ENCODE measurements at regions not wholly inside any gene's neighbourhood (a gene's known extent, or its start where the extent isn't known, plus 50 kb on each side); places are given as distances from the start of the nearest gene placed in this dataset.

DNA sequence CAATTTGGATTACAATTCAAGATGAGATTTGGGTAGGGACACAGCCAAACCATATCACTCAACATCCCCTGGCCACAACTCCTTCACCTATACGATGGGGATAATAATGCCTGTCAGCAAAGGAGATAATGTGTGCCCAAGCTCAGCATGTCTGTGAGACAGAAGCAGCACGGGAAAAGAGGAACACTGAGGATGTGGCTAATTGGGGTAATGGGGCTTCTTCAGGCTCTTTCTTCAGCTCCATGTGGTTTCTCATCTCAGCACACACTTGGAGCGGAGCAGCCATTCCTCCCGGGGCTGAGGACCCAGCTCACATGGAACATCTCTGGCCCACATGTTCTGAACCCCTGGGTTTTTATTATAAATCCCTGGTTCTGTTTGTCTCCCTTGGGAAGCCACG lies 136.0 kb upstream of the NAMPT start:
- no peak for DNase-seq (ENCODE audit: low read depth, low spot score)

DNA sequence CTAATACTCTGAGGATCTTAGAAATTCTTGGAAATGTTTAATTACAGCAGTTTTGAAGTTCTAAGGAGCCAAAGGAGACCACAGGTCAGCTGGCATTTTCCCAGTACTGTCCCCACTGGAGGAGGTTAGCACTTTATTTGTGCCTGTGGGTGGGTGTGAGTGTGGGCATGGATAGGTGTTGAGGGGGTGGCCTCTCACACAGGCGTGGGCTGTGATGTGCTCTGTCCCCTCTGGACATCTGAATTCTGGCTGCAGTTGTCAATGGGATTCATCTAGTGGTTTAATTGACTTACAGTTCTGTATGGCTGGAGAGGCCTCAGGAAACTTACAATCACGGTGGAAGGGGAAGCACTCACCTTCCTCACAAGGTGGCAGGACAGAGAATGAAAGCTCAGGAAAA lies 135.4 kb upstream of the NAMPT start:
- DNase-seq (ENCODE audit: low read depth, low spot score): no peak

DNA sequence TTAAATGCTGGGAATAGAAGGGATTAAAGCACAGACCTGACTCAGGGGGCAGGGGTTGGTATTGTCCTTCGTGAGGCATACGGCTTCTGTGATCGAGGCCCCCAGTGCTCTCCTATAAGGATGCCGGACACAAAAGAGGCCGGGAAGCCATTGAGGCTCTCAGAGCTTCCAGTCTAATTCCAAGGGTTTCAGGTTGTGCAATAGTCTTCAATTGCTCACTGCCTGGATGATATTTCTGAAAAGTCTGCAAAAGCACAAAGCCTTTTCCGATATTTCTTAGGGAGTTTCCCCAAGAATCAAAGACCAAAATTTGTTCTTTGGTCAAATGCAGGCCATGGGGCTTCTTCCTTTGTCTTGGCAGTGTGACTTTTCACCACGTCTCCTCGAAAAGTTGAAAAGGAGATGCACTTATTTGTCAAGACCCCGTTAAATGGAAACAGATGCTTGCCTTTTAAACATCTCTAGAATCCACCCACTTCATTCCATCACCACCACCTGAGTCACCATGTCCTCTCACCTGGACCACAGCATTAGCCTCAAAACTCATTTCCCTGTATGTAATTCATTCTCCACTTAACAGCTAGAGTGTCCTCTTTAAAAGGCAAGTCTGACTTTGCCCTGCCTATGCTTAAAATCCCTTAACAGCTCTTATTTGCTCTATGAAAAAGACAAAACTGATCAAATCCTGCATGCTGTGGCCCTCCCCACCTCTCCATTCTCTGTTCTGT lies 134.8 kb upstream of the NAMPT start:
- no peak for DNase-seq (ENCODE audit: low read depth, low spot score)

DNA sequence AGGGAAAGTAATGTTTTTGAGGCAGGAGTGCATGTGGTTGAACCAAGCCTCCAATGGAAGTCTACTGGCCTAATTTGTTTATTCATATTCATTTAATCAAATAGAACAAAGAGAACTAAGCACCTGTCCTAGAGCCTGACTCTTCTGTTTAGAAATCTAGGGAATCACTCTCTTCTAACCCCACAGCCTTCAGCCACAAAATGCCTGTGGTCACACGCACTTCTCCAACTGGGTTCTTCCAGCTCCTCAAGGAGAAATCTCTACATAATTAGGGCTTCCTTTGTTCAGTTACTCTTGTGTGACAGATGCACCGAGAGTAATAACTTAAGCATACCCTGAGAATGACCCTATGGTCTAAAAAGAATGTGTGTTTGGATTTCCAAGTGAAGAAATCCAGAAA lies 133.7 kb upstream of the NAMPT start:
- DNase-seq (ENCODE audit: low read depth, low spot score): no peak

DNA sequence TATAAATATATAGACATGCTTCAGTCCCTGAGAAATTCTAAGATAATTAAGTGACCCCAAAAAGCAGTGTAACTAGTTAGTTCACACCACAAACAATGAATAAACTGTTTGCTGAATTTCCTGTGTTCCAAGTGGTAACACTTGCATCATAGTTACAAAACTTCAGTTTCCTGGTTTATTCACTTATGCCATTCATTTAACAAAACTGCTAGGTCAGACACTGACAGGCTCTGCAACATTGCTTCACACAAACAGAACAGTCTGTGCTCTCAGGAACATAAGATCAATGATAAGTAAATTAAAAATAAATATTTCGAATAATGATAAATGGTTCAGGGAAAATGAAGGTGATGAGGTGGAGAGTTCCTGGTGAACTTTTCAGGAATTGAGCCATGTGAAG lies 133.3 kb upstream of the NAMPT start:
- DNase-seq (ENCODE audit: low read depth, low spot score): no peak

DNA sequence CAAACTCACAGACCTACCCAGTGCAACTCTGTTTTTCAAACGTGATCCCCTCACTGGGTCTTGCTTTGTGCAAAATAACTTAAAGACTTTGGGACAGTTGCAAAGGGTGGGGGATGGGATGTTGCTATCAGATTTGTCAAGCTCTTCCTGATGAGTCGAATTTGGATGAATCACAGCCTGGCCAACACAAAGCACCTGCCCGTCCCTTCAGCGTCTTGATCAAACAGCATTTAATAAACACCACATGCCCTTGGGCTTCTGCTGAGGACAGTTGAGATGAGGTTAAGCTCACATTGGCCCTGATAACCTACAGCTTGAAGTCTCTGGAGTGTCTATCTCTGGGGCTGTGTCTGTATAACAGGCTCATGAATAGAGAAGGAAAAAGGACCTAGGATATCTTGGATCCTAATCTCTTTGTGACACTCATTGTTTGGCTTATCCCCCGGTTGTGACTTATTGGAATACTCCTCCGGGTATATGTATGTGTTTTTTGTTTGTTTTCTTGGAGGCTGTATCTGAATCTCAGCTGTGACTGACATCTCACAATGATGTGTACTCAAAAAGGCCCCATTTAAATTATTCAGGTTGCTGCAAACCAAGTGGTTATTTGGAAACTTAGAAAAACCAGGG lies 132.6 kb upstream of the NAMPT start:
- DNase-seq (ENCODE audit: low read depth, low spot score): no peak

DNA sequence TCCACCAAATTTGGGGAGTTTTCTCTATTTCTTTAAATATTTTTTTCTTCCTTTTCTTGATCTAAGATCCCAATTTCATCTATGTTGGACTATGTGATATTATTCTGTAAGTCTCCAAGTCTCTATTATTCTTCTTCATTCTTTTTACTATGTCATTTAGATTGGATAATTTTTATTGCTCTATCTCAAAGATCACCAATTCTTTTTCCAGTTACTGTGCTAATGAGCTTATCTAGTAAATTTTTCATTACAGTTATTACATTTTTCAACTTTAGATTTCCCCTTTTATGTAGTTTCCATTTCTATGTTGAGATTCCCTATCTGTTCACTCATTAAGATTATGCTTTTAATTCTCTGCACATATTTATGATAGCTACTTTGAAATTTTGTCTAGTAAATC lies 131.6 kb upstream of the NAMPT start:
- DNase-seq (ENCODE audit: low read depth, low spot score): no peak

DNA sequence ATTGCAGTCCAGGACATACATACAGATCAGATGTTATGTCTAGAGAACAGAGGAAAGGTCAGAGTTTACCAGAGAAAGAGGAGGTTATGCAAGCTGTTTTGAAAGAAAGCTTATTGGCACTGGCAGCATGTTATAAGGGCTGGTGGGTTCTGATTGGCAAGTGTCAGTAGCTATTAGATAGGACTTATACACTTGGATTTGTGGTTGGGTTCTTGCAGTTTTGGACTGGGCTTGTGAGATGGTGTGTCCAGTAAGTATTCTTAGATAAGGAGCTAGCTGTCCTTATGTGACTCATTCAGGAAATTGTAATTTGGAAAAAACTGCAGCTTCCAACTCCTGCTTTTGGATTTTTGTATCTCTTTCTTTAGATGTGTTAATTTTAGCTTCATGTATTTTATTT lies 130.7 kb upstream of the NAMPT start:
- no peak for DNase-seq (ENCODE audit: low read depth, low spot score)

DNA sequence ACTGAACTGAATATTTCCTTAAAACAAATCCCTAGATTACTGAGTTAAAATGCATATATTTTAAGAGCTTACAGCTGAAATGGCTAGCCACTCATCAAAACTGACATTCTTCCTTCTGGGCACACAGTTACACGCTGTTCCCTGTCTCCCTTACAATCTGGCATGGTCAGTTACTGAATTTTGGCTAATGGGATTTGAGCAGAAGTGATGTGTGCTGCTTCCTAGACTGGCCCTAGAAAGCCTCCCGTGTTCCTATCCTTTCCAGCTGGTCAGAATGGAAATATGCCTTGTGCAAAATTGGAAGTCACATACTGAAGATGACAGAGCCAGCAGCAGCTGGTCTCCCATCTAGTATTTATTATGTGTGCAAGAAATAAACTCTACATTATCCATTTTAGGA lies 128.7 kb upstream of the NAMPT start:
- DNase-seq (ENCODE audit: low read depth, low spot score): no peak

DNA sequence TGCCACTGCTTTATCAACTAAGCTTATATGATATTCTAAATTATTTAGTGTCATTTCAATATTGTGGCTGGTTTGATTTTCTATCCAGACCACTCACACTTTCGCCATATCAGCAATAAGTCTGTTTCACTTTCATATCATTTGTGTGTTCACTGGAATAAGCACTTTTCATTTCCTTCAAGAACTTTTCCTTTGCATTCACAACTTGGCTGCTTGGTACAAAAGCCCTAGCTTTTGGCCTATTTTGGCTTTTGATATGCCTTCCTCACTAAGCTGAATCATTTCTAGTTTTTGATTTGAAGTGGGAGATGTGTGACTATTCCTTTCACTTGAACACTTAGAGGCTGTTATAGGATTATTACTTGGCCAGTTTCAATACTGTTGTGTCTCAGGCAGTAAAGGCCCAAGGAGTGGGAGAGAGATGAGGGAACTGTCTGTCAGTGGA lies 120.9 kb upstream of the NAMPT start:
- no peak for DNase-seq (ENCODE audit: low read depth, low spot score)

DNA sequence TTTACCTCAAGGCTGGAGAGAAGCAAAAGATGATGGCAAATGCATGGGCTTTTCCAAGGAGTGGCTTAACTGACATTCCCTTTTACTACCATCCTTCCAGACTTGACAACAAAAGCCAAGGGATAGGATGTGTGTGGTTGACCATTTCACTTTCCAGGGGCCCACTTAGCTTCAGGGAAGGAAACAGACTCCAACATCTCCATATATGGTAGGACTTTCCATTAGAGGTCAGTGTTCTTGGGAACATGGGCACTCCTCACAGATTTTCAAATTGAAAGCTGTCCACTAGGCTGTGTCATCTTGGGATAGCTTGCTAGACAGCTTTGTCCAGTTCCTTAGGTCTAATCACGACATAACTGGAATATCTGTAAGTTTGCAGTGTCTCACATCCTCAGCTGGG lies 118.1 kb upstream of the NAMPT start:
- no peak for DNase-seq (ENCODE audit: low read depth, low spot score)

DNA sequence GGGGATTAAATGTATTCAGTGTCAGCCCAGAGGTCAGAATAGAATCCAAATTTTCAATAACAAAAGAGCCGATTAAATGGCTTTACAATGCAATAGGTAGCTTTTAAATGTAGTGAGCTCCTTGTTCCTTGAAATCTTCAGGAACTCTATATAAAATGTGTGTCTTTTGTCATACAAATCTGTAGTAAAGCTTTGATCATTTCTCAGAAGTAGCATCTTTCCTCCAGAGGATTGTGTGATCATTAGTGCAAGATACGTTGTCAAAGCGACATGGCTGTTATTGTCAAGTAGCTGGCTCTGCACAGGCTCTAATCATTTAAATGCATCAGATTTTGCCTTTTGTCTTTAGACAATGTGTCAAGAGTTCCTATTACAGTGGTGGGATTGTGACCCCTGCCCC lies 116.1 kb upstream of the NAMPT start:
- DNase-seq (ENCODE audit: low read depth, low spot score): no peak

DNA sequence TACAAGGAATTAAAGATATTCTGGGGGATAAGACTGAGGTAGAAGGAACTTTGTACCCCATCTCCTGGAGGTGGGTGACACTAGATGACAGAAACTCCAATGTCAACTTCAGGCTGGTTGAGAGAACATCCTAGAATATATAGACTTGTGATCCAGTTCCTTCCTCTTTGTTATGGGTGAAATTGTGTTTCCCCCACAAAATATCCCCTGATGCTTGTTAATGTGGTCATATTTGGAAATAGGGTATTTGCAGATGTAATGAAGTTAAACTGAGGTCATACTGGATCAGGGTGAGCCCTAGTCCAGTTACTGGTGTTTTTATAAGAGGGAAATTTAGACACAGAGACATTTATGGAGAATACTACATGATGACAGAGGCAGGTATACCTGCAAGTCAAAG lies 114.0 kb upstream of the NAMPT start:
- no peak for DNase-seq (ENCODE audit: low read depth, low spot score)

DNA sequence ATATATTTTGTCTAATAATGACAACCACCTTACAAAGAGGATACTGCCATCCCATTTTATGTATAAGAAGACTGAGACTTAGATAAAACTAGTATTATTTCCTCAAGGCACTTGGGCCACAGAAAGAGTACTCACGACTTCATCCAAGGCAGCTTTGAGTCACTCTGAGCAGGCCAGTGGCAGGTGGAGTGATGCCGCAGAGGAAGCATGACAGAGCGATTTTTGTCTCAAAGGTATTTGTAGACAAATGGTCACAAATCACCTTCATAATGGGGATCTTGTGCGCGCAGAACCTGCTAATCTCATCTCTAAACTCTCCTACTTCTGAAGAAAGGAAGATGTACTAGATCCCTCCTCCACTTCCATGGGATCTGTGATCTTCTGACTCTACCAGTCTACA lies 113.2 kb upstream of the NAMPT start:
- DNase-seq (ENCODE audit: low read depth, low spot score): no peak

DNA sequence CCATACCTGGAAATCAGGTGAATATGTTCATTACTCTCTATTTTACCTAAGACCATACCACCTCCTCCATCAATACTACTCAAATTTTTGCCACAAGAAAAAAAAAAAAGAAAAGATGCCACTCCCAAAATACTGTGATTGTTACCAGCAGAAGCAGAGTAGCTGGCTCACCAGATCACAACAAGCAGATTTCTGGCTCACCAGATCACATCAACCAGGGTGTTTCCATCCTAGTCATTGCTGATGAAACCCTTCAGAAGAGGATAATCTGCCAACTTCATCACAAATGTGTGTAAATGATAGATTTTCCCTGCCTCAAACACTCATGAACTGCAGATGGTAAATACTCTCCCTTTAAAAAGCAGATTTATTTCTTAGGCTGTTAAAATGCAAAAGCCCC lies 109.7 kb upstream of the NAMPT start:
- no peak for DNase-seq (ENCODE audit: low read depth, low spot score)

DNA sequence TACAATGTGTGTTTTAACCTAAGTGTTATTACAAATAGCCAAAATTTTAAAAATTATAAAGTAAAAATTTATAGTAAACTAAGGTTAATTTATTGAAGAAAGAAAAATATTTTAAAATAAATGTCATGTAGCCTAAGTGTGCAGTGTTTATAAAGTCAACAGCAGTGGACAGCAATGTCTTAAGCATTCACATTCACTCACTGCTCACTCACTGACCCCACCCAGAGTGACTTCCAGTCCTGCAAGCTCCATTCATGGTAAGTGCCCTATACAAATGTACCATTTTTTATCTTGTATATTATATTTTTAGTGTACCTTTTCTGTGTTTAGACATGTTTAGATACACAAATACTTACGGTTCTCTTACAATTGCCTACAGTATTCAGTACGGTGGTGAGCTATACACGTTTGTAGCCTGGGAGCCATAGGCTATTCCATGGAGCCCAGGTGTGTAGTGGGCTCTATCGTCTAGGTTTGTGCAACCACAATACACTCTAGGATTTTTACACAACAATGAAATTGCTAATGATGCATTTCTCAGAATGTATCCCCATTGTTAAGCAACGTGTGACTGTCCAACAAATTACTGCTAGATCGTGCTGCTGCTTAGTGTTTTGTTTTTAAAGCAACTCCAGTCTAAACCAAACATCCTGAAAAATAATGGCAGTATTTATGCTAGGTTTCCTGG lies 108.9 kb upstream of the NAMPT start:
- DNase-seq (ENCODE audit: low read depth, low spot score): no peak

DNA sequence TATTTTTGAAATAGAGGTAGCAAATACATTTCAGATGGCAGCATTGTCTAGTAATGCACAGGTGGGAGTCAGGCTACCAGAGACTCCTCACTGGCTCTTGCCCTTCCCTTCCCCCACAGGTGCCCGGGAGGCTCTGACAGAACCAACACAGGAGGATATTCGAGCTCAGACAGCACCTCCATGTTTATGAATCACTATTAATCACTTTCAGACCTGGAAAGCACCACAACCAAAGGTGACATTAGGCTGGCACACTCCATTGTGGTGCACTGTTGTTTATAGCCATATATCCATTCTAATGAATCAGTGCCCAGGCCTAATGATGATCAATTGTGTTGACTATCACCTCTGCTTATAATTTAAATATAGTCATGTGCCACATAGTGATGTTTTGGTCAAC lies 107.8 kb upstream of the NAMPT start:
- DNase-seq (ENCODE audit: low read depth, low spot score): no peak

DNA sequence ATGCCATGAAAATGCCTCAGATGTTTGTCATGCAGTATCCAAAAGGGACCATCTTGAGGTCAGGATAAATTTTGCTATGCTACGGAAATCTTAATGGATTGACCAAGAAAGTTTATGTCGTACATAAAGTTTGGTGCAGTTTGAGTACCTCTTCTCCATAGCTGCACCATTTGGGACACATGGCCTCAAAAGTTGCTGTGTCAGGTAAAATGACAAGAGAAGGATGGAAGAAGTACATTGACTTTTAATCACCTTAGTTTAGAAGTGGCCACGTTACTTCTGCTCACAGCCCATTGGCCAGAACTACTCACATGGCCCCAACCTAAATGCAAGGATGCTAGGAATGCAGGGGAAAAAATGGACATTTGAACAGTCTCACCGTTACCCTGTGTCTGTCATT lies 107.4 kb upstream of the NAMPT start:
- DNase-seq (ENCODE audit: low read depth, low spot score): no peak

DNA sequence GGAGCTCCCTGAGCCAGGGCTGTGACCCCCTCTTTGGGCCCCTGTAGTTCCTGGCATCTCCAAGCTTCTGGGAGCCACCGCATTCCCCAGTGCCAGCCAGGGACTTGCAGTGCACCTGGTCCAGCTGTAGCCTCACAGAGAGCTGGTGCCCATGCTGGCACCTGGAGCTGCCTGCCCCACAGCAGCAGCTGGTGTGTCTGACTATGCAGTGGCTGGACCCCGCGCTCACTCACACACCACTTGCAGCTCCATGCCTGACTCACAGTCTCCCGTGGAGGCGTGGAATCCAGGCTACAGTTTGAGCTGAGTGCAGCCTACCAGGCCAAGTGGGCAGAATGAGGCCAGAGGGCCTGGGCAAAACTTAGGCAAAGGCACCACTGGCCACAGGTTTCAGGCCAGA lies 102.2 kb upstream of the NAMPT start:
- no peak for DNase-seq (ENCODE audit: low read depth, low spot score)

DNA sequence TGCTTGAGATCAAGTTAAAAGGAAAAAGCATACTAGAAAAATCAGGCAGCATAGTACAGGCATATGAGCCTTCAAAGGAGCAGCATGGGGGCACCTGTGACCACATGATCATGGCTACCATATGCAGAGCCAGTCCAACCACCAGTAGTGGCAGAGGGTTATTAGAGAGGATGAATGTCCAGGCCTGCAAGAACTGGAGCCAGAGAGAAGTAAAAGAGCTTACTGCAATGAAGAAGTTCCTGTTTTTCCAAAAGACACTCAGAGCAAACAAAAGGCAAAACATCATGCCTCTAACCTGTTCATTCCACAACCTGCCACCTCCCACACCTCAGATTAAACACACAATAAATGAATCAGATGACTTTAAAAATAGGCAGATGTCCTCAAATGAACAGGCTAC lies 99.6 kb upstream of the NAMPT start:
- no peak for DNase-seq (ENCODE audit: low read depth, low spot score)

DNA sequence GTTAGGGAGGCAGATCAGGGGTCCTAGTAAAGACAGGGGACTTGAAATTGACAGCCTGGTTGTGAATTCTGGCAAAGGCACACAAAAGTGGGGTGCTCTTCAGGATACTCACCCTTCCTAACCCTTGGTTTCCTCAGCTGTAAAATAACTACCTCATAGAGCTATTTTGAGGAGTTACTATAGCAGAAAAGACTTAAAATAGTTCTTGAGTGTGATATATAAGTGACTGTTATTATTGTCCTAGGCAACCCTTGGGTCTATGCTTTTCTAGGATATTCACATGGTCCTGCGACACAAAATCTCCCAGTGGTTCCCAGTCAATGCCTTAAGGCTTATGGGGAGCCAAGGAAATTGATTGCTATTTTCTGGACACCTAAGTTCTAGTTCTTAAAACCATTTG lies 98.1 kb upstream of the NAMPT start:
- DNase-seq (ENCODE audit: low read depth, low spot score): no peak

DNA sequence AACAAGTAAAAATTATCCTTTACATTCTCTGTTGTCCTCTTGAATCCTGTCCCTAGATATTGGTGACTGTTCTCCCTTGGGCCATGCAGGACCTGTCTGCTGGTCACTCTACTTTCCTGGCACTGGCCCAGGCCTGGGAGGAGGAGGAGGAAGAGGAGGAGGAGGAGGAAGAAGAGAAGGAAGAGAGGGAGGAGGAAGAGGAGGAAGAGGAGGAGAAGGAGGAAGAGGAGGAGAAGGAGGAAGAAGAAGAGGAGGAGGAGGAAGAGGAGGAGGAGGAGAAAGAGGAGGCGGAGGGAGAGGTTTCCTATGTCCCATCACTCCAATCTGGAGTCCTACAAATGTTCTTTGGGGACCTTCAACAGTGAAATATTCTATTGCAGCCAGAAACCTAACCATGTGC lies 97.3 kb upstream of the NAMPT start:
- DNase-seq (ENCODE audit: low read depth, low spot score): no peak

DNA sequence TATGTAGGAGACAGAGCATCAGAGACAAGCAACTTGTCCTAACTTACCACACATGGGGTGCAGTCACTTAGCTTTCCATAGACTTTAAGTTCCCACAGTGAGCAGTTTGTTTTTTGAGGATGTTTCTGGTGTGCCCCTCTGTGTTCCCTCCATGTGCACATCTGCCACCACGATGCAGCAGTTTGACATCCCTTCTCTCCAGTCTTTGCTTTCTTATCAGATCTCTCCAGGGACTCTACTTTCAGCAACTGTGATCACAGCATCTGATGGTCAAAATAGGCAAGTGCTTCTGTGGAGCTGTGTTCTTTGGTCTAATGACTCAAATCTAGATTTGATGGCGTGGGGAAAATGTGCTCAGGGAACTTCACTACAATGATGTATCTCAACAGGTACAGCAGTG lies 96.5 kb upstream of the NAMPT start:
- no peak for DNase-seq (ENCODE audit: low read depth, low spot score)

All from activated naive CD8-positive, alpha-beta T cell treated with anti-CD3 and anti-CD28 coated beads, Interleukin-2, amount 50 U/mL, for 16 hours (primary cell).